OCI-LY7 (cell line): ENCODE measurements at regions not wholly inside any gene's neighbourhood (a gene's known extent, or its start where the extent isn't known, plus 50 kb on each side); places are given as distances from the start of the nearest gene placed in this dataset.

Experiments used
- BruUV-seq: library from RNA; stranded (reverse); fragments of 400-500 nt; replicated peaks from 2 replicates; lab custom pipeline; 2021; lab: Mats Ljungman, UMichigan
- CTCF ChIA-PET: fragments of 300-600 bp; sonication (Branson Sonifier 250); formaldehyde crosslinking; loops from one replicate; lab custom pipeline; 2022; ENCODE audit warnings: antibody characterized with exemption; ENCODE audit not compliant: unreplicated experiment; lab: Charles Lee
- POLR2A ChIA-PET: fragments of 300-600 bp; sonication (Branson Sonifier 250); formaldehyde crosslinking; loops from one replicate; lab custom pipeline; 2022; ENCODE audit warnings: antibody characterized with exemption; lab: Charles Lee
- DNase-seq: peaks from one replicate; pipeline ENCODE4 v3.0.0-alpha.2; 2015; ENCODE audit warnings: low spot score
- H2AFZ ChIP-seq: fragments of 200-600 bp; sonication (generic), shearing (Covaris generic); 2 replicates; pipeline ENCODE4 v1.6.1; 2014; ENCODE audit warnings: mild to moderate bottlenecking, antibody characterized with exemption, low read length, moderate library complexity
- H3K27ac ChIP-seq: fragments of 200-600 bp; sonication (generic); 2 replicates; pipeline ENCODE4 v1.5.1; 2014; ENCODE audit warnings: mixed run types, low read depth, mild to moderate bottlenecking, moderate library complexity, low read length, inconsistent platforms; ENCODE audit not compliant: poor library complexity, severe bottlenecking
- H3K36me3 ChIP-seq: fragments of 200-600 bp; sonication (generic); 2 replicates; pipeline ENCODE4 v1.6.1; 2014; ENCODE audit warnings: mild to moderate bottlenecking, antibody characterized with exemption, low read length, moderate library complexity, mixed read lengths; ENCODE audit not compliant: insufficient read depth
- H3K4me1 ChIP-seq: fragments of 200-600 bp; sonication (generic); 2 replicates; pipeline ENCODE4 v1.5.1; 2014; ENCODE audit warnings: mild to moderate bottlenecking, low read length; ENCODE audit not compliant: insufficient read depth, poor library complexity, severe bottlenecking
- H3K4me2 ChIP-seq: fragments of 200-600 bp; sonication (generic); 2 replicates; pipeline ENCODE4 v1.6.1; 2014; ENCODE audit warnings: mild to moderate bottlenecking, low read length
- H3K4me3 ChIP-seq: fragments of 200-600 bp; sonication (generic); 2 replicates; pipeline ENCODE4 v1.5.1; 2014; ENCODE audit warnings: mild to moderate bottlenecking, low read depth, low read length; ENCODE audit not compliant: poor library complexity, severe bottlenecking
- H3K79me2 ChIP-seq: fragments of 200-600 bp; sonication (generic); 2 replicates; pipeline ENCODE4 v1.6.1; 2016; ENCODE audit warnings: low read depth, mild to moderate bottlenecking, low read length, moderate library complexity, mixed read lengths; ENCODE audit not compliant: insufficient read depth
- H3K9me2 ChIP-seq: fragments of 200-600 bp; sonication (generic); 2 replicates; pipeline ENCODE4 v1.6.1; 2016; ENCODE audit warnings: mild to moderate bottlenecking, low read length, mixed read lengths; ENCODE audit not compliant: insufficient read depth
- H3K9me3 ChIP-seq: fragments of 200-600 bp; sonication (generic); 2 replicates; pipeline ENCODE4 v1.6.1; 2014; ENCODE audit warnings: mild to moderate bottlenecking, mixed run types, low read length, mixed read lengths
- H4K20me1 ChIP-seq: fragments of 200-600 bp; sonication (generic); 2 replicates; pipeline ENCODE4 v1.6.1; 2014; ENCODE audit warnings: mild to moderate bottlenecking, antibody characterized with exemption, low read length, moderate library complexity, mixed read lengths; ENCODE audit not compliant: insufficient read depth
- EZH2phosphoT487 ChIP-seq: fragments of 200-600 bp; sonication (generic); IDR thresholded peaks from 2 replicates; pipeline ENCODE4 v1.6.1; 2018; ENCODE audit warnings: low read depth, borderline replicate concordance, mild to moderate bottlenecking, mixed run types, antibody characterized with exemption, low read length, moderate library complexity, mixed read lengths
- intact Hi-C: fragments of 100-400 bp; cut with micrococcal nuclease; formaldehyde crosslinking; loops from one replicate; pipeline ENCODE4 v1.10.0; 2022; ENCODE audit not compliant: unreplicated experiment
- TF ChIP-seq, protein P1 (sequence below): fragments of 200-600 bp; sonication (generic); conservative IDR thresholded peaks from 2 replicates; pipeline ENCODE4 v1.5.1; 2014; ENCODE audit warnings: mild to moderate bottlenecking, antibody characterized with exemption, low read length, moderate library complexity, mixed read lengths

DNA sequence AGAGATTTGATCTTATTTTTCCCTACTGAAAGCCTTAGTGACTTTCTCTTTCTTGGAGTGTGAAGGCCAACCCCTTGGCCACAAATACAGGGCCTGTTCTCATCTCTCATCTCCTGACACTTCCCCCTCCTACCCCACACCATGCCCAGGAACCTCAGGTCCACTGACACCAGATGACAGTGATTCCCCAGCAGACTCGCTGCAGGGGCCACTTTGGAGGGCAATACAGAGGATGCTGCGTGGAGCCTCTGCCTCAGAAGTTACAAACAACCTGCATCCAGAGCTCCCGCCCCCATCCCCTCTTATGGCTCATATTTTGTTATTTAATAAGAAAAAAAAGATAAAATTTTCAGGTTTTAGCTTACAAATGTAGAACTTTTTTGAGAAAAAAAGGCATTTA is 70.1 kb upstream of the LGALSL start:
- no TSS peak for BruUV-seq
- intact Hi-C loops = no loop called here

DNA sequence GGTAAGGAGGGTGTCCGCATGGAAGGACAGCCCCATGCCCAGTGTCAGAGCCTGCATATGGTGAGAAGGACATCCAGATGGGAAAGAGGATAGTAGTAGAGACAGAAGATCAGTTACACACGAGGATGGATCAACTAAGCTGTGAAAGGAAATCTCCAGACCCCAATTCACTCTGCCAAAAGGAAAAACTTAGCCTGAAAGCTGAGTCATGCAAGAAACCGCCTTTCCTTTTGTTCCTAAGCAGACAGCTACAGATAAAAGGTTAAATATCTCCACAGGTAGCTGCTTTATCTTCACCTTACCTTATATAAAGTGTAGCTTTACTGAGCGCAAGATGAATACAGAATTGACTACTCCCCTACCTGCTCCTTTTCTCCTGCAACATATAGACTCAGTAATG is 67.3 kb upstream of the LGALSL start:
- POLR2A ChIA-PET = interaction anchor here (0.6 kb wide), 1 partner anchor 210 kb away, joined by 3 read pairs; no protein-coding TSS in a partner anchor
- DNase-seq = no peak
- Histone ChIP-seq H3K36me3 (no peaks in the 10 kb centered on the region), H3K79me2 (no peaks in the 10 kb centered on the region), H3K4me3 (no peak overlapping the region), H3K4me1 (no peaks in the 10 kb centered on the region), H3K4me2 (no peak overlapping the region), H2AFZ (no peak overlapping the region), H3K9me3 (0 out of 2 replicates have a peak, but pooled peaks cover 9% of the 10 kb centered on the region), H3K27ac (no peak overlapping the region), H3K9me2 (no peaks in the 10 kb centered on the region), H4K20me1 (no peaks in the 10 kb centered on the region)
- TF ChIP-seq, protein P1, sequence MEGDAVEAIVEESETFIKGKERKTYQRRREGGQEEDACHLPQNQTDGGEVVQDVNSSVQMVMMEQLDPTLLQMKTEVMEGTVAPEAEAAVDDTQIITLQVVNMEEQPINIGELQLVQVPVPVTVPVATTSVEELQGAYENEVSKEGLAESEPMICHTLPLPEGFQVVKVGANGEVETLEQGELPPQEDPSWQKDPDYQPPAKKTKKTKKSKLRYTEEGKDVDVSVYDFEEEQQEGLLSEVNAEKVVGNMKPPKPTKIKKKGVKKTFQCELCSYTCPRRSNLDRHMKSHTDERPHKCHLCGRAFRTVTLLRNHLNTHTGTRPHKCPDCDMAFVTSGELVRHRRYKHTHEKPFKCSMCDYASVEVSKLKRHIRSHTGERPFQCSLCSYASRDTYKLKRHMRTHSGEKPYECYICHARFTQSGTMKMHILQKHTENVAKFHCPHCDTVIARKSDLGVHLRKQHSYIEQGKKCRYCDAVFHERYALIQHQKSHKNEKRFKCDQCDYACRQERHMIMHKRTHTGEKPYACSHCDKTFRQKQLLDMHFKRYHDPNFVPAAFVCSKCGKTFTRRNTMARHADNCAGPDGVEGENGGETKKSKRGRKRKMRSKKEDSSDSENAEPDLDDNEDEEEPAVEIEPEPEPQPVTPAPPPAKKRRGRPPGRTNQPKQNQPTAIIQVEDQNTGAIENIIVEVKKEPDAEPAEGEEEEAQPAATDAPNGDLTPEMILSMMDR = no peak
- TF ChIP-seq EZH2phosphoT487 = no peak
- BruUV-seq = no TSS peak
- intact Hi-C loops = no loop called here
- CTCF ChIA-PET = interaction anchor here (0.6 kb wide), 1 partner anchor 20 kb away, joined by 3 read pairs; no protein-coding TSS in a partner anchor

More for the DNA sequence above, 70.1 kb upstream of the LGALSL start:
- Histone ChIP-seq H3K4me3 (no peak overlapping the region), H3K79me2 (no peaks in the 10 kb centered on the region), H3K36me3 (no peaks in the 10 kb centered on the region), H3K4me1 (no peaks in the 10 kb centered on the region), H3K9me2 (no peaks in the 10 kb centered on the region), H3K4me2 (no peak overlapping the region), H4K20me1 (no peaks in the 10 kb centered on the region), H2AFZ (no peak overlapping the region), H3K27ac (no peak overlapping the region), H3K9me3 (no peaks in the 10 kb centered on the region)
- TF ChIP-seq, protein P1 = no peak
- no peak for TF ChIP-seq EZH2phosphoT487
- no peak for DNase-seq
- ChIA-PET POLR2A (no interaction called here), CTCF (no interaction called here)

DNA sequence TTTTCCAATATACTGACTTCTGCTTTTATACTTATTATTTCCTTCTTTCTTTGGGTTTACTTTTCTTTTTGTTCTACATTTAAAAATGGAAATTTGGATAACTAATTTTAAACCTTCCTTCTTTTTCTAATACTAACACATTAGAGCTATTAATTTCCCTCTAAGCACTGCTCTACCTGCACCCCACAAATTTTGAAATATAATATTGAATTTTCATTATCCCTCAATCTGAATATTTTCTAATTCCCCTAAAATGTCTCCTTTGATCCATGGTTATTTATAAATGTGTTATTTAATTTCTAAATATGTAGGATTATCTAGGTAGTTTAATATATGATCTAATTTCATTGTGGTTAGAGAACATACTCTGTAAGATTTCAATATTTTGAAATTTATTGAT is 63.4 kb upstream of the LGALSL start:
- CTCF ChIA-PET = no interaction called here
- no peak overlapping the region for H3K4me2 ChIP-seq

More for the DNA sequence above, 63.4 kb upstream of the LGALSL start:
- no peaks in the 10 kb centered on the region for H3K79me2 ChIP-seq
- POLR2A ChIA-PET = interaction anchor here (0.8 kb wide), 1 partner anchor 1108 kb away, joined by 3 read pairs; no protein-coding TSS in a partner anchor
- TF ChIP-seq EZH2phosphoT487 = no peak
- TF ChIP-seq, protein P1 = no peak
- BruUV-seq = no TSS peak
- no peaks in the 10 kb centered on the region for H3K36me3 ChIP-seq
- H3K9me2 ChIP-seq = no peaks in the 10 kb centered on the region
- 0 out of 2 replicates have a peak, but pooled peaks cover 9% of the 10 kb centered on the region for H3K9me3 ChIP-seq
- no peak overlapping the region for H3K4me3 ChIP-seq
- DNase-seq = no peak
- no peak overlapping the region for H3K27ac ChIP-seq
- H3K4me1 ChIP-seq = no peaks in the 10 kb centered on the region
- H2AFZ ChIP-seq = no peak overlapping the region
- intact Hi-C loops = no loop called here
- no peaks in the 10 kb centered on the region for H4K20me1 ChIP-seq
